ENCODE measurements at regions not wholly inside any gene's neighbourhood (a gene's known extent, or its start where the extent isn't known, plus 50 kb on each side); places are given as distances from the start of the nearest gene placed in this dataset.

DNA sequence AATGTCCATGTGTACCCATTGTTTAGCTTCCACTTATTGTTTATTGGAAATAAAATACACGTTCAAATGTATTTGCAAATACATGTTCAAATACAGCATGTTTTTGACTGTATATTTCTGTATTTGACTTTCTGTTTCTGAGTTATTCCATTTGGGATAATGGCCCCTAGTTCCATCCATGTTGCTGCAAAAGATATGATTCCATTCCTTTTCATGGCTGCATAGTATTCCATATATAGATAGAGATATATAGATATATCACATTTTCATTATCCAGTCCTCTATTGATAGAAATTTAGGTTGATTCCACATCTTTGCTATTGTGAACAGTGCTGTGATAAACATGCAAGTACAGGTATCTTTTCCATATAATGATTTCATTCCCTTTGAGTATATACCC lies 241.4 kb upstream of the SOX2 start:
- H3K9me3 Mint-ChIP-seq = peaks cover 24% of the 10 kb centered on the region
- intact Hi-C loops (cut with micrococcal nuclease) = no loop called here
- H3K4me3 Mint-ChIP-seq = no peak overlapping the region

DNA sequence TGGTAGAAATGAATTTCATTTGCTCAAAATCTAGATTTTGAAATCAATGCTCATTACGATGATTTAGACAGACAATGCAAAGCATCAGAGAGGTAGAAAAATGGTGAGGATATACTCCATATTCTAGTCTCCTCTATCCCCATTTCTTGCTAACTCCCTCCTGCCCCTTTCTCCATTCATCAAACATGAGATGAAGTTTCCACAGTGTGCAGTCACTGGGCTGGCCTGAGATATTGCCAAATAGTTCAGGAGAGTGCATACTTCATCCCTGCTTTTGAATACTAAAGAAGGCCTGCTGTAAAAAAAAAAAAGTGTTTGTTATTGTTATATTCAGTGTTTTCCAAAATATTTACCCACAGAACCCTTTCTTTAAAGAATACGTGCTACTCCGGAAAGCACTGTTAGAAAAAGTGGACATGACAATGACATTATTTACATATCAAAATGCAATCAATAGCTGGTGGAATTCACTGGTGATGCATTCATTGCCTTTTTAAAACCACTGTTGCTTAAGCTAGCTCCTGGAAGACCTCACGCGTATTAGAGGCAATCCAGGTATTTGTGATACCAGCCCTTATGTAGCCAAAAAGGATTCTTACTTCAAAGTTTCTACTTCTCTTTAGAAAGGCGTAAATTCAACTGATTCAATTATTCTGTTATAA lies 247.6 kb upstream of the SOX2 start:
- ChIA-PET CTCF (no interaction called here), POLR2A (no interaction called here)
- DNase-seq (no peak), ATAC-seq (no peak)
- no peaks in the 10 kb centered on the region for H3K9me3 Mint-ChIP-seq
- no peaks in the 10 kb centered on the region for H3K36me3 Mint-ChIP-seq (ENCODE audit: low read depth)
- no peak overlapping the region for H3K4me3 Mint-ChIP-seq
- TF ChIP-seq, protein P1, sequence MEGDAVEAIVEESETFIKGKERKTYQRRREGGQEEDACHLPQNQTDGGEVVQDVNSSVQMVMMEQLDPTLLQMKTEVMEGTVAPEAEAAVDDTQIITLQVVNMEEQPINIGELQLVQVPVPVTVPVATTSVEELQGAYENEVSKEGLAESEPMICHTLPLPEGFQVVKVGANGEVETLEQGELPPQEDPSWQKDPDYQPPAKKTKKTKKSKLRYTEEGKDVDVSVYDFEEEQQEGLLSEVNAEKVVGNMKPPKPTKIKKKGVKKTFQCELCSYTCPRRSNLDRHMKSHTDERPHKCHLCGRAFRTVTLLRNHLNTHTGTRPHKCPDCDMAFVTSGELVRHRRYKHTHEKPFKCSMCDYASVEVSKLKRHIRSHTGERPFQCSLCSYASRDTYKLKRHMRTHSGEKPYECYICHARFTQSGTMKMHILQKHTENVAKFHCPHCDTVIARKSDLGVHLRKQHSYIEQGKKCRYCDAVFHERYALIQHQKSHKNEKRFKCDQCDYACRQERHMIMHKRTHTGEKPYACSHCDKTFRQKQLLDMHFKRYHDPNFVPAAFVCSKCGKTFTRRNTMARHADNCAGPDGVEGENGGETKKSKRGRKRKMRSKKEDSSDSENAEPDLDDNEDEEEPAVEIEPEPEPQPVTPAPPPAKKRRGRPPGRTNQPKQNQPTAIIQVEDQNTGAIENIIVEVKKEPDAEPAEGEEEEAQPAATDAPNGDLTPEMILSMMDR (IDR thresholded peaks at IDR 0.05) = no peak
- no peak overlapping the region for H3K27ac Mint-ChIP-seq
- intact Hi-C loops (cut with micrococcal nuclease) = no loop called here
- H3K27me3 Mint-ChIP-seq = no peaks in the 10 kb centered on the region
- no peaks in the 10 kb centered on the region for H3K4me1 Mint-ChIP-seq (ENCODE audit: low read depth)

More for the DNA sequence above, 241.4 kb upstream of the SOX2 start:
- Mint-ChIP-seq H3K36me3 (ENCODE audit: low read depth) (peaks cover 3% of the 10 kb centered on the region), H3K27me3 (no peaks in the 10 kb centered on the region), H3K4me1 (ENCODE audit: low read depth) (no peaks in the 10 kb centered on the region), H3K27ac (no peak overlapping the region)
- ChIA-PET CTCF (no interaction called here), POLR2A (no interaction called here)
- ATAC-seq = no peak
- no peak for DNase-seq
- TF ChIP-seq, protein P1 (IDR thresholded peaks at IDR 0.05) = no peak

DNA sequence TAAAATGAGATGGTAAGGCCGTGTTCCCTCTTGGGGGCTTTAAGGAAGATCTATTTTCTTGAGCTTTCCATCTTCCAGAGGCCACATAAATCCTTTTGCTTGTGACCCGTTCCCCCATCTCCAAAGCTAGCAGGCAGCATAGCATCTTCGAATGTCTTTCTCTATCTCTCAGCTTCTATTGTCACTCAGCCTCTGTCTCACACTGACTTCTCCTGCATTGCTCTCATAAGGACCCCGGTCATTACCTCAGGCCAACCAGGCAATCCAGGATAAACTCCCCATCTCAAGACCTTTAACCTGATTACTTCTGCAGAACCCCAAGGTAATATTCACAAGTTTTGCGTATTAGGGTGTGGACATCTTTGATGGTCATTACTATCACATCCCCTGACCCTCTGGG lies 250.3 kb upstream of the SOX2 start:
- TF ChIP-seq, protein P1 (IDR thresholded peaks at IDR 0.05) = no peak
- Mint-ChIP-seq H3K4me3 (no peak overlapping the region), H3K27ac (no peak overlapping the region), H3K9me3 (peaks cover 2% of the 10 kb centered on the region), H3K27me3 (no peaks in the 10 kb centered on the region), H3K4me1 (ENCODE audit: low read depth) (no peaks in the 10 kb centered on the region), H3K36me3 (ENCODE audit: low read depth) (no peaks in the 10 kb centered on the region)
- ATAC-seq (no peak), DNase-seq (no peak)
- ChIA-PET CTCF (no interaction called here), POLR2A (no interaction called here)
- intact Hi-C loops (cut with micrococcal nuclease) = no loop called here

DNA sequence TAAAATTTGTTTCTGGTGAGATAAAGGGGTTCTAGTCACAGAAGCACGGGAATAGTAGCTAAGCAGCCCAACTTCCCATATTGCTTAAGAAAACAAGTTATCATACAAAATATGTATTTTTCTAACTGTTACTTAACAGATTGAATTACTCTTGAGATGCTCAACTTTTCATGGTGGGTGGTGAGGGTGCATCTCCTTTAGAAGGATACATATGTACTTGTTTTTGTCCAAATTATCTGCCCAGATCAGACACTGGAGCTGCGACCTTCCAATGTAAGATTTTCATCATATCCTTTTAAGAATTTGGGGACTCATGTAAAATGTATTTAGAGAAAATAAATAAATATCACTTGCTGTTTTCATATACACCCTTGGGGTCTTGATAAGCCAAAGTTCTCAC lies 252.2 kb upstream of the SOX2 start:
- ChIA-PET CTCF (no interaction called here), POLR2A (no interaction called here)
- H3K27ac Mint-ChIP-seq = no peak overlapping the region

DNA sequence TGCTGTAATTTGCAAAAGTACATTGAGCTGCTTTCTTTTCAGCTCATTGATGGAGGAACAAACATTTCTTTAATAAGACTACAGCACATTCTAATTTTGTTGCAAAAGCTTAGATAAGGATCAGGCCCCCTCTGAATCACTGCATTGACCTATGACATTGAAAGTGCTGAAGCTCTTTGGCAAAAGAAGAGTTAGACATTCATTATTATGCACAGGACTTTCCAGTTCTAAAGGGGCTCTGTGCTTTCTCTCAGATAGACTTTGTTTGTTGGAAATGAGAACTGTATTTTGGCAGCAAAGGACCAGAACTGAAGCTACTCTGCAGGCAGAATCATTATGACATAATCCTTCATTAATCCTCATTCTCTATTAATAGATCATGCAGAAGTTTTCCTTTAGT lies 252.9 kb upstream of the SOX2 start:
- no peak overlapping the region for H3K27ac Mint-ChIP-seq
- peaks cover 2% of the 10 kb centered on the region for H3K9me3 Mint-ChIP-seq
- H3K4me1 Mint-ChIP-seq (ENCODE audit: low read depth) = no peaks in the 10 kb centered on the region
- intact Hi-C loops (cut with micrococcal nuclease) = no loop called here
- no peak for ATAC-seq
- H3K36me3 Mint-ChIP-seq (ENCODE audit: low read depth) = no peaks in the 10 kb centered on the region
- CTCF ChIA-PET = no interaction called here
- TF ChIP-seq, protein P1 (IDR thresholded peaks at IDR 0.05) = no peak
- no peaks in the 10 kb centered on the region for H3K27me3 Mint-ChIP-seq
- H3K4me3 Mint-ChIP-seq = no peak overlapping the region
- POLR2A ChIA-PET = no interaction called here
- no peak for DNase-seq

More for the DNA sequence above, 252.2 kb upstream of the SOX2 start:
- intact Hi-C loops (cut with micrococcal nuclease) = no loop called here
- DNase-seq (no peak), ATAC-seq (no peak)
- H3K4me1 Mint-ChIP-seq (ENCODE audit: low read depth) = no peaks in the 10 kb centered on the region
- TF ChIP-seq, protein P1 (IDR thresholded peaks at IDR 0.05) = no peak
- no peaks in the 10 kb centered on the region for H3K27me3 Mint-ChIP-seq
- peaks cover 2% of the 10 kb centered on the region for H3K9me3 Mint-ChIP-seq
- H3K4me3 Mint-ChIP-seq = no peak overlapping the region
- H3K36me3 Mint-ChIP-seq (ENCODE audit: low read depth) = no peaks in the 10 kb centered on the region

All from activated CD8-positive, alpha-beta T cell treated with anti-CD3 and anti-CD28 coated beads for 36 hours (primary cell).